IPS-18c (cell line): ENCODE measurements at regions not wholly inside any gene's neighbourhood (a gene's known extent, or its start where the extent isn't known, plus 50 kb on each side); places are given as distances from the start of the nearest gene placed in this dataset.
"Not testable (repeated sequence)": the region's sequence is repeated elsewhere in the genome, so short reads cannot be mapped to it uniquely, and the experiment has no call there.

Experiments
- H3K4me3 ChIP-seq: 2 replicates; pipeline ENCODE4 v1.7.0; 2013; ENCODE audit warnings: low read depth, mild to moderate bottlenecking, low read length, moderate library complexity; ENCODE audit not compliant: insufficient read depth
- H3K9me3 ChIP-seq: one replicate; pipeline ENCODE4 v1.6.1; 2013; ENCODE audit warnings: mild to moderate bottlenecking, low read length, moderate library complexity; ENCODE audit not compliant: control insufficient read depth, insufficient read depth

DNA sequence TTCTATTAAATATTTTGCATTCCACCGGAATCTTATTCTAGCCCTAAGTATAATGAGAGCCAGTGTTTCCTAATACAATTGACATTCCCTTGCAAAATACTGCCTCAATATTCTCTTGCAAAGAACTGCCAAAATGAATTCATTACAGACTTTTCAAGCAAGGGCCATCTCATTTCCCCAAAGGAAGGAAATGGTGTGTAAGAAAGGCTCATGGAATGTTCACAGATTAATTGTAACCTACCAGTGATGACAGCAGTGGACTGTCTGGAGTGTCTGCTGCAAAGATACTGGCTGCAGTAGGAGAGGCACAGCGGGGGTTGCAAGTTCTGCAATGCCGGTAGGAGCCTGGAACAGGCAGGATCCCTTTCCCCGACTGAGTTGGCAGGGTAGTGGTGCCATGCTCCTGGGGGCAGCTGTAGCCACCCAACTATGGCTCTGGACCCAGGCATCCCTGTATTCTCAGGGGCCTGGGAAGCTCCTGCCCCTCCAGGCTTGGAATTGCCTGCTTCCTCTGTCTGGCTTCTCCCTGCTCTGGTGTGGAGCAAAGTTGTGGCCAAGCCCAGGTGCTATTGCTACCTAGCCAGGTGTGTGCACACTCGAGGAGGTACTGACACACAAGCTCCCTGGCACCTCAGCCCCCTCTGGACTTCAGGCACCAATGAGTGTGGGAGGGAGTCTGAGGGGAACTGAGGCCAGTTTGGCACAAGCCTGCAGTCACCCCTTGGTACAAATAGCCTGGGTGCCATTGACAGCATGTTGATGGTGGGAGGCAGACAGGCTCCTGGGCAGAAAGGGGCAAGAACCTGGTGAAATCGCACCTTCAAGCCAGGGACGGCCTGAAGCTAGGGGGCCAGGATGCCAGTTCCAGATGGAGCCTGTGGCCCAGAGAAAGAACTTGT, 1371.0 kb downstream of the KCNT2 start:
- no peak overlapping the region for H3K4me3 ChIP-seq
- peaks cover 2% of the 10 kb centered on the region for H3K9me3 ChIP-seq

GRCh38 chr1:195218428-195219212, 1389.6 kb downstream of the KCNT2 start:
- Histone ChIP-seq H3K9me3 (no peaks in the 10 kb centered on the region), H3K4me3 (no peak overlapping the region)

DNA sequence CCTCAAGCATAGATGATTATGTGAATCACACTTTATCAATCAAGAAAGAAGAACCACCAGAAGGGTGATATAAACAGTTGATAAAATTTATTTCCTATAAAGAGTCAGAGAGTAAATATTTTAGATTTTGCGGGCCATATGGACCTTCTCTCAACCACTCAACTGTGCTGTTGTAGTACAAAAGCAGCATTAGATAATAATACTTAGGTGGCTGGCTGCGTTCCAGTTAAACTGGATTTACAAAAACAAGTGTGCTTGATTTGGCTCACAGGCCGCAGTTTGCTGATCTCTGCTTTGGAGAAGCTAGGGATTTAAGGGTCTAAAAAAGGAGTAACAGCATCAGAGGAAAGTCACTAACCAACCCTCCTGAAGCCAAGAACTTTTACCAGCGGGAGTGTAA, 1406.0 kb downstream of the KCNT2 start:
- Histone ChIP-seq H3K9me3 (no peaks in the 10 kb centered on the region), H3K4me3 (no peak overlapping the region)

DNA sequence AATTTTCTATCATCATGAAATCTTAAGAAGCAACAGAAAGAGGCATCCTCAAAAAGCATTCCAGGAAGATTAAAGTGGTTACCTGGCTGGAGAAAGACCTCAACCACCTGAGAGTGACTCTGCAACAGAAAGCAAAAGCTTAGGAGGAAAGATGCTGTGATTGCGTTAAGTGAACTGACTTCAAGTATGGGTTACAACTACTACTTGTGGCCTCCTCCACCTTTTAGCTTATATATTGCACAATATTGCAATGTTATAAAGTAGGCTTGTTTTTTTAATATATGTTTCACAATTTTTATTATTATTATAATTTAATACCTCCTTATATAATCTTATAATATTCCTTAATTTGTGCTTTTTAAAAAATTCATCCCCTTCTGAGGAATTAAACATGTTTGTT, 1407.5 kb downstream of the KCNT2 start:
- H3K9me3 ChIP-seq: no peaks in the 10 kb centered on the region
- no peak overlapping the region for H3K4me3 ChIP-seq

DNA sequence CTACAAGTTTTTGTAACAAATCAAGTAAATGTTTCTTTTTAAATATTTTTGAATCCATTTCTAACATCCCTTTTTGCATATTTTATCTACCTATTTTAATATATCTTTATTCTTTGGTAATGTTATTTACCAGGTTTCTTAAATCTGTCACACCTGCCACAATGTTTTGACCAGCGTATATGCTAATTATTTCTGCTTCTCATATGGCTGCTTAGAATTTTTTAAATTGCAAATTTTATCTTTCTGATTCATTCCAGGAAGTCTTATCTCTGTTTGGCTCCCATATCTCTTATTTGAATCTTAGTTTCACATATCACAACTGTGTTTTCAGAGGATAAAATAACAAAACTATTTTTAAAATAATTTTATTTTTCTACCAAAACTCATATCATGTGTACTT, 1411.1 kb downstream of the KCNT2 start:
- Histone ChIP-seq H3K4me3 (no peak overlapping the region), H3K9me3 (peaks cover 2% of the 10 kb centered on the region)

DNA sequence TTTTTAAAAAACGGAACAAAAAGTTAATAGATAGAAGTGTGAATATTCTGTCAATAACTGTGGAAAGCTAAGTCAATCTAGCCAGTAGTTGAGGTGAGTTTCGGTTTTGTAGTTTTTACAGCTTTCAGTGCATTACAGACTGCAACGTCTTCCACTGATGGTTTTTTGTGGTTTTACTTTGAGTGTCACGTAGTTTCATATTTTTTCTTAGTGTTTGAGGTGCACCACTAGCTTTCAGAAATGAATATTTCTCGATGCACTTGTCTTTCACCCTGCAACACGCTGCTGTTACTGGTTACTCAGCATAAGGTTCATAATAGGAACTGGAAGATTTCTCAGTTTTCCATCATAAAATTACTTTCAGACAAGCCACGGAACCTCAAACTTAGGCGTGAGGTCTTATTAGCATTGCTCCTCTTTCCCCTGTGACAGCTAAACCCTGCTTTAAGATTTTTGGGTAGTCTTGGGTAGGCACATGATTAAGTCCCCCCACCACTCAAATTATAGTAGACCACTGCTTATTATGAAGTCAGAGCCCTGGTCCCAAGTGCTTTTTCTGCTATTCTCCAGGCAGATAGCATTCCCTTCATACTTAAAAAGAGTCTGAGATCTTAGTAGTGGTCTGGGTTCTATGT, 1412.7 kb downstream of the KCNT2 start:
- no peak overlapping the region for H3K4me3 ChIP-seq

GRCh38 chr1:195193134-195193533, 1415.1 kb downstream of the KCNT2 start:
- H3K4me3 ChIP-seq: no peak overlapping the region
- peaks cover 2% of the 10 kb centered on the region for H3K9me3 ChIP-seq

More for the DNA sequence above, 1412.7 kb downstream of the KCNT2 start:
- H3K9me3 ChIP-seq: peaks cover 2% of the 10 kb centered on the region

- H3K4me3 ChIP-seq: no peak overlapping the region
Measured at GRCh38 chr1:195188821-195189220, 1419.4 kb downstream of the KCNT2 start.

GRCh38 chr1:195186544-195186943, 1421.7 kb downstream of the KCNT2 start:
- Histone ChIP-seq H3K4me3 (no peak overlapping the region), H3K9me3 (no peaks in the 10 kb centered on the region)

More at GRCh38 chr1:195188821-195189220, 1419.4 kb downstream of the KCNT2 start:
- peaks cover 2% of the 10 kb centered on the region for H3K9me3 ChIP-seq

DNA sequence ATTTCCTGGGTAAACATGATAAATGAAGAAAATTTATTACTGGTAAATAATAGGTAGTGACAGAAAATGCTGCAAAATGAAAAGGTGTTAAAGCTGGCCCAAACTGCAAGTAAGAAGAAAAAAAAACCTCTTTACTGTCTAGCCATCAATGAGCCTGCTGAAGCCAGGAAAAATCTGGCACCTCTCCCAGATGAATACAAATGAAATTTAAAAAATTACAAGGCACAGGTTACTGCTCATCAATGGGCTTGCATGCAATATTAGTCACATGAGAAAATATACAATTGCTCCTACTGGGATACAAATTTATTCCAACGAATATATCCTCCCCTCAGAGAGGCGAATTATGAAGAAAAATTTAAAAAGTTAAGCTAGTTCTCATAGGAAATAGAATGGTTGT, 1422.5 kb downstream of the KCNT2 start:
- no peak overlapping the region for H3K4me3 ChIP-seq

DNA sequence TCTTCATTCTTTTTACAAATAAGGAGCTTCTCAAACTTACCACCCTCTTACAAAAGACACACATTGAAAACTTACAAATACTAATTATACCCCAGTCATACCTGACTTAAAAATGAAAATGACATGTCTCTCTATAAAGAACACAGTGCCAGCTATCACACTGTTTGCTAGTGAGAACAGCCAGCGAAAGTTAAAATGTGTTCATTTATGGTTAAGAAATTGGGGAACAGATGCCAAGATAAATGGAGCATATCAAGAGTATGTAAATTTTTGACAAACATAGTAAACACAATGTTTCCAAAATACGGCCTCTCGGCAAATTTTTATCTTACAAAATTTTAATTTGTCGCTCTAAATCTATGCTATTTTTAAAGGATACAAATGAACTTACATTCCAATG, 1422.9 kb downstream of the KCNT2 start:
- no peaks in the 10 kb centered on the region for H3K9me3 ChIP-seq
- H3K4me3 ChIP-seq: no peak overlapping the region

More for the DNA sequence above, 1422.5 kb downstream of the KCNT2 start:
- H3K9me3 ChIP-seq: no peaks in the 10 kb centered on the region

DNA sequence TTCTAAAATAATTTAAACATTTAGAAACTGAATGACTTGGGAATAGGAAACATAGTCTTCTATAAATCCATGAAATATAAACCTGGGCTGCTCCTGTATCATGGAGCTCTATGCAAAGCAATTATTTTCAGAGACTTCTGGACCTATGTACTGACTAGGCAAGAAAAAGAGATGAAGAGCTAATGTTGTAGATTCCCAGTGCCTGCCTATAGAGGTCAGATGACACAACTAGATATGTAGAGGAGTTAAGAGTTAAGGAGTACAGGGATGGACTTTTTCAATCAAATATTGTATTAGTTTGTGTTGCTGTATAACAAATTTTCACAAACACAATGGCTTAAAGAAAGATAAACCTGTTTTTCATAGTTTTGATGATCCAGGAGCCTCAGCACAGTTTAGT, 1434.5 kb downstream of the KCNT2 start:
- Histone ChIP-seq H3K4me3 (no peak overlapping the region), H3K9me3 (no peaks in the 10 kb centered on the region)

- H3K4me3 ChIP-seq: not testable (repeated sequence)
Measured at GRCh38 chr1:195159795-195160194, 1448.4 kb downstream of the KCNT2 start.

DNA sequence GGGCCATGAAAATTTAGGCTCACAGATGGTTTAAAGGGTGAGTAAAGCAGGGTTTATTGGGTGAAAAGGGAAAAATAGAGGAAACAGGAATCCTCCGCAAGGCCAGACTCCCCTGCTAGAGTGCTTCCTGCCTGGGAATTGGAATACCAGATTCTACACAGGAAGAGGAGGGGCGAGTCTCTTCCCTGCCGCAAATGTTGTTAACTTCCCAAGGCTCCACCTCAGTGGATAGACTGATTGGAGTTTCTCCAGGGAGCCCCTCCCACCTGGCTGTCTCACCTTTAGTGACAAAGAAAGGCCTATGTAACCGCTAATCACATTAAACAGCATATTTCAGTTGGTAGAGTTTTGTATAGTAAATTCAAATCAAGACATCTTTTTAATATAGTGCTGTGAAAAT, 1450.1 kb downstream of the KCNT2 start:
- no peak overlapping the region for H3K4me3 ChIP-seq

More at GRCh38 chr1:195159795-195160194, 1448.4 kb downstream of the KCNT2 start:
- not testable (repeated sequence) for H3K9me3 ChIP-seq

GRCh38 chr1:195153107-195153506, 1455.1 kb downstream of the KCNT2 start:
- H3K9me3 ChIP-seq: no peaks in the 10 kb centered on the region
- H3K4me3 ChIP-seq: no peak overlapping the region

More for the DNA sequence above, 1450.1 kb downstream of the KCNT2 start:
- H3K9me3 ChIP-seq: no peaks in the 10 kb centered on the region

- H3K4me3 ChIP-seq: no peak overlapping the region
- H3K9me3 ChIP-seq: no peaks in the 10 kb centered on the region
Measured at GRCh38 chr1:195150768-195151167, 1457.5 kb downstream of the KCNT2 start.

DNA sequence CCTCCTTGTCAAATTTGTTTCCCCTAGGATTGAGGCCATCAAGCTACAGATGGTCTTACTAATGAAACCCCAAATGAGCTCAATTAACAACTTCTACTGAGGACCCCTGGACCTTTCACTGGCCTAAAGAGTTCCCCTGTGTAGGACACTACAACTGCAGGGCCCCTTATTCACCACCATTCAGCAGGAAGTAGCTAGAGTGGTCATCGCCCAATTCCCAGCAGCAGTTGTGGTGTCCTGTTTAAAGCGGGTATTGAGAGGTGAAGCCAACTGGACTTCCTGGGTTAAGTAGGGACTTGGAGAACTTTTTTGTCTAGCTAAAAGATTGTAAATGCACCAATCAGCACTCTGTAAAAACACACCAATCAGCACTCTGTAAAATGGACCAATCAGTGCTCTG, 1466.9 kb downstream of the KCNT2 start:
- H3K4me3 ChIP-seq: no peak overlapping the region
- peaks cover 4% of the 10 kb centered on the region for H3K9me3 ChIP-seq
